Mesodermal cell (in vitro differentiated cells): ENCODE measurements at regions not wholly inside any gene's neighbourhood (a gene's known extent, or its start where the extent isn't known, plus 50 kb on each side); places are given as distances from the start of the nearest gene placed in this dataset.
A peak's percentile ranks its signal among the peaks of the same experiment; 100 is the strongest.
"Not testable (repeated sequence)": the region's sequence is repeated elsewhere in the genome, so short reads cannot be mapped to it uniquely, and the experiment has no call there.

Source experiments
- H3K27ac ChIP-seq: 2 replicates; pipeline ENCODE4 v1.7.0; 2013; ENCODE audit warnings: mild to moderate bottlenecking, low read depth, low read length, moderate library complexity; ENCODE audit not compliant: severe bottlenecking
- H3K36me3 ChIP-seq: 2 replicates; pipeline ENCODE4 v1.7.1; 2013; ENCODE audit warnings: mild to moderate bottlenecking, low read length, moderate library complexity; ENCODE audit not compliant: control insufficient read depth, insufficient read depth
- H3K4me1 ChIP-seq: one replicate; pipeline ENCODE4 v1.7.1; 2013; ENCODE audit warnings: mild to moderate bottlenecking, low read length; ENCODE audit not compliant: insufficient read depth, control insufficient read depth, poor library complexity, severe bottlenecking
- H3K4me3 ChIP-seq: 2 replicates; pipeline ENCODE4 v1.7.0; 2013; ENCODE audit warnings: low read length, control low read depth, mild to moderate bottlenecking; ENCODE audit not compliant: insufficient read depth, poor library complexity, severe bottlenecking; ENCODE audit errors: extremely low read depth
- H3K9me3 ChIP-seq: 2 replicates; pipeline ENCODE4 v1.7.1; 2013; ENCODE audit warnings: mild to moderate bottlenecking, low read length, moderate library complexity; ENCODE audit not compliant: control insufficient read depth
- WGBS, 2 experiments: methylation state at CpG; one replicate each; pipeline ENCODE4 v1.1.5; 2013; ENCODE audit warnings: missing lambda C conversion rate in 2 of 2; ENCODE audit not compliant: insufficient coverage in 2 of 2; 5-methylcytosine and 5-hydroxymethylcytosine counted together

- H3K4me1 ChIP-seq = peaks cover 7% of the 10 kb centered on the region
- H3K9me3 ChIP-seq = no peaks in the 10 kb centered on the region
- H3K36me3 ChIP-seq = no peaks in the 10 kb centered on the region
- H3K4me3 ChIP-seq = no peak overlapping the region
- no peak overlapping the region for H3K27ac ChIP-seq
- 68% methylated on average over 4 of the region's 4 CpGs for WGBS, 2 experiments
These were observed 98.9 kb upstream of the MAPRE2 start for GRCh38 chr18:34942276-34942675.

- 85 to 87% methylated on average over 2 to 3 of the region's 7 CpGs for WGBS, 2 experiments
- H3K9me3 ChIP-seq = no peaks in the 10 kb centered on the region
These were observed 98.2 kb upstream of the MAPRE2 start for GRCh38 chr18:34942975-34943374.

GRCh38 chr18:34943587-34943986, 97.6 kb upstream of the MAPRE2 start:
- no peaks in the 10 kb centered on the region for H3K36me3 ChIP-seq
- no peak overlapping the region for H3K4me3 ChIP-seq
- 100% methylated on average over 1 of the region's 2 CpGs for WGBS, 2 experiments

More at GRCh38 chr18:34942975-34943374, 98.2 kb upstream of the MAPRE2 start:
- Histone ChIP-seq H3K27ac (no peak overlapping the region), H3K4me1 (peaks cover 13% of the 10 kb centered on the region), H3K4me3 (no peak overlapping the region), H3K36me3 (no peaks in the 10 kb centered on the region)

GRCh38 chr18:34947711-34948125, 93.5 kb upstream of the MAPRE2 start:
- Histone ChIP-seq H3K4me3 (no peak overlapping the region), H3K4me1 (peaks cover 11% of the 10 kb centered on the region), H3K27ac (peak overlapping the region; percentile 36), H3K36me3 (no peaks in the 10 kb centered on the region), H3K9me3 (no peaks in the 10 kb centered on the region)
- 75 to 100% methylated on average over 1 of the region's 2 CpGs for WGBS, 2 experiments

More at GRCh38 chr18:34943587-34943986, 97.6 kb upstream of the MAPRE2 start:
- Histone ChIP-seq H3K27ac (no peak overlapping the region), H3K4me1 (peaks cover 15% of the 10 kb centered on the region), H3K9me3 (no peaks in the 10 kb centered on the region)

GRCh38 chr18:34951625-34952379, 89.4 kb upstream of the MAPRE2 start:
- no peaks in the 10 kb centered on the region for H3K9me3 ChIP-seq
- H3K4me1 ChIP-seq = peaks cover 18% of the 10 kb centered on the region
- H3K4me3 ChIP-seq = no peak overlapping the region
- 100% methylated on average over 1 to 2 of the region's 6 CpGs for WGBS, 2 experiments
- H3K27ac ChIP-seq = no peak overlapping the region
- H3K36me3 ChIP-seq = no peaks in the 10 kb centered on the region

- no peak overlapping the region for H3K27ac ChIP-seq
- no peak overlapping the region for H3K4me3 ChIP-seq
- peaks cover 14% of the 10 kb centered on the region for H3K4me1 ChIP-seq
- no peaks in the 10 kb centered on the region for H3K36me3 ChIP-seq
- H3K9me3 ChIP-seq = no peaks in the 10 kb centered on the region
- WGBS, 2 experiments = 88% methylated on average over 1 of the region's 2 CpGs; no CpG with 5 or more reads in 1 of the 2 experiments
These were observed 88.0 kb upstream of the MAPRE2 start for GRCh38 chr18:34953212-34953611.

- peaks cover 17% of the 10 kb centered on the region for H3K4me1 ChIP-seq
- H3K36me3 ChIP-seq, H3K9me3 ChIP-seq, H3K27ac ChIP-seq, H3K4me3 ChIP-seq: not testable (repeated sequence)
These were observed 85.7 kb upstream of the MAPRE2 start for GRCh38 chr18:34955494-34955893.

GRCh38 chr18:34956663-34957062, 84.5 kb upstream of the MAPRE2 start:
- no peak overlapping the region for H3K4me3 ChIP-seq
- H3K36me3 ChIP-seq = no peaks in the 10 kb centered on the region
- H3K4me1 ChIP-seq = peaks cover 17% of the 10 kb centered on the region
- no peaks in the 10 kb centered on the region for H3K9me3 ChIP-seq
- H3K27ac ChIP-seq = peak overlapping the region; percentile 80

GRCh38 chr18:34957119-34957863, 83.9 kb upstream of the MAPRE2 start:
- Histone ChIP-seq H3K9me3 (no peaks in the 10 kb centered on the region), H3K27ac (peak overlapping the region; percentile 80), H3K4me3 (no peak overlapping the region), H3K4me1 (peaks cover 17% of the 10 kb centered on the region), H3K36me3 (no peaks in the 10 kb centered on the region)
- WGBS, 2 experiments = 61 to 79% methylated on average over 2 of the region's 3 CpGs

GRCh38 chr18:34957864-34958259, 83.4 kb upstream of the MAPRE2 start:
- peaks cover 17% of the 10 kb centered on the region for H3K4me1 ChIP-seq
- no peaks in the 10 kb centered on the region for H3K9me3 ChIP-seq
- H3K4me3 ChIP-seq = no peak overlapping the region
- no peaks in the 10 kb centered on the region for H3K36me3 ChIP-seq
- peak overlapping the region; percentile 80 for H3K27ac ChIP-seq
- 84 to 93% methylated on average over 2 of the region's 2 CpGs for WGBS, 2 experiments
